ENCODE measurements at regions not wholly inside any gene's neighbourhood (a gene's known extent, or its start where the extent isn't known, plus 50 kb on each side); places are given as distances from the start of the nearest gene placed in this dataset.

DNA sequence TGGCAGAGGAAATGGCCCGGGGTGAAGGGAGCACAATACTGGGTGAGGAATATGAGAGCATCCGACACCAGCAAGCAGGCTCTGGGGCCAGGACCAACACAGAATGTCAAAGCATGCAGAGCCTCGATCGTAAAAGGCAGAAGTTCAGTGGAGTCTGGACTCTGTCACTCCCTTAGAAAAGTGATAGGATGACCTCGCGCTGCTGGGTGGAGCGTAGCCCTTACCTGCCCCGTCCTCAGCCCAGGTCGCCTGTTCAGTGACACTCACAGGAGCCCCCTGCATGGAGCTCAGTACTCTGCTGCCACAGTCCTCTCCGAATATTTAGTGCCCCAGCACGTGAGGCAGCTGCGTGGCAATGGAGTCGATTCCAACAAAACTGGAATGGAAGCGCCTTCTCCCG lies 236.7 kb upstream of the MYT1L start:
- Histone ChIP-seq H3K14ac (replicated peaks; ENCODE audit: low read depth, low read length) (no peak overlapping the region), H3K36me3 (ENCODE audit: control insufficient read depth, insufficient read depth, low read length) (no peaks in the 10 kb centered on the region), H3K4me2 (ENCODE audit: low read depth, low read length) (no peak overlapping the region), H4K8ac (ENCODE audit: low read depth in 2 of 2, low read length in 2 of 2) (no peak overlapping the region), H4K5ac (ENCODE audit: low read depth, low read length) (no peak overlapping the region), H3K79me1 (ENCODE audit: low read depth in 1 of 2, low read length in 2 of 2) (no peaks in the 10 kb centered on the region), H3K18ac (ENCODE audit: low read depth, low read length) (no peak overlapping the region), H2AK5ac (ENCODE audit: low read depth, low read length) (no peak overlapping the region), H3K27me3 (ENCODE audit: control insufficient read depth, insufficient read depth, low read length) (no peaks in the 10 kb centered on the region), H3K9me1 (ENCODE audit: insufficient read depth, low read length) (no peaks in the 10 kb centered on the region), H2BK5ac (ENCODE audit: low read depth, low read length, poor library complexity, severe bottlenecking) (no peak overlapping the region), H3K9me3 (ENCODE audit: control insufficient read depth, insufficient read depth, low read length) (peaks cover 66% of the 10 kb centered on the region), H2BK20ac (ENCODE audit: low read depth, low read length) (no peak overlapping the region), H2AK9ac (replicated peaks; ENCODE audit: low read depth, low read length, poor library complexity) (no peak overlapping the region), H4K20me1 (ENCODE audit: insufficient read depth, low read length) (no peaks in the 10 kb centered on the region), H2BK120ac (ENCODE audit: low read depth, low read length) (no peak overlapping the region), H3K56ac (ENCODE audit: extremely low read depth, insufficient read depth, low read length) (no peak overlapping the region), H4K91ac (ENCODE audit: insufficient read depth, low read depth, low read length) (no peak overlapping the region), H2AFZ (replicated peaks; ENCODE audit: low read length, poor library complexity) (no peak overlapping the region), H2BK15ac (ENCODE audit: low read depth, low read length) (no peak overlapping the region), H3K23ac (ENCODE audit: low read depth, low read length) (no peak overlapping the region), H3K4ac (ENCODE audit: low read depth, low read length) (no peak overlapping the region), H3K4me1 (ENCODE audit: control insufficient read depth, insufficient read depth, low read length) (no peaks in the 10 kb centered on the region), H3K27ac (ENCODE audit: insufficient read depth, low read length) (no peak overlapping the region), H3K9ac (ENCODE audit: low read depth, low read length) (no peak overlapping the region), H3K4me3 (ENCODE audit: insufficient read depth, low read depth, low read length) (no peak overlapping the region)
- DNase-seq (no peak), ATAC-seq (ENCODE audit: low read depth) (no peak)
- in situ Hi-C loops (cut with MboI; ENCODE audit: low sequenced_read_pairs) (no loop called here), intact Hi-C loops (cut with micrococcal nuclease) (no loop called here), dilution Hi-C loops (cut with HindIII; ENCODE audit: low sequenced_read_pairs, unreplicated experiment) (no loop called here)
- POLR2A ChIA-PET (ENCODE audit: unreplicated experiment): no interaction called here
- CTCF ChIA-PET: no interaction called here
- TF ChIP-seq CHD1 (IDR thresholded peaks at IDR 0.05; ENCODE audit: low read depth, low read length) (no peak), BHLHE40 (IDR thresholded peaks at IDR 0.05; ENCODE audit: low read depth, low read length) (no peak), RFX5 (IDR thresholded peaks at IDR 0.05; ENCODE audit: low read depth, low read length) (no peak), MAZ (IDR thresholded peaks at IDR 0.05; ENCODE audit: borderline replicate concordance, low read depth, low read length) (no peak), CTCF (conservative IDR thresholded peaks at IDR 0.05; ENCODE audit: low read depth, low read length) (no peak), MXI1 (IDR thresholded peaks at IDR 0.05; ENCODE audit: borderline replicate concordance, low read depth, low read length) (no peak), MAFK (IDR thresholded peaks at IDR 0.05; ENCODE audit: low read depth, low read length) (no peak), CEBPB (IDR thresholded peaks at IDR 0.05; ENCODE audit: low read depth, low read length) (no peak), SMC3 (IDR thresholded peaks at IDR 0.05; ENCODE audit: low read depth, low read length) (no peak), FOS (IDR thresholded peaks at IDR 0.05; ENCODE audit: low read depth, low read length) (no peak), NFE2L2 (IDR thresholded peaks at IDR 0.05; ENCODE audit: low read depth, low read length) (no peak), RCOR1 (IDR thresholded peaks at IDR 0.05; ENCODE audit: insufficient replicate concordance, low read length) (no peak), POLR2A (IDR thresholded peaks at IDR 0.05; ENCODE audit: low read depth, low read length) (no peak), RAD21 (IDR thresholded peaks at IDR 0.05; ENCODE audit: low read length) (no peak)
- TF ChIP-seq, protein P1, sequence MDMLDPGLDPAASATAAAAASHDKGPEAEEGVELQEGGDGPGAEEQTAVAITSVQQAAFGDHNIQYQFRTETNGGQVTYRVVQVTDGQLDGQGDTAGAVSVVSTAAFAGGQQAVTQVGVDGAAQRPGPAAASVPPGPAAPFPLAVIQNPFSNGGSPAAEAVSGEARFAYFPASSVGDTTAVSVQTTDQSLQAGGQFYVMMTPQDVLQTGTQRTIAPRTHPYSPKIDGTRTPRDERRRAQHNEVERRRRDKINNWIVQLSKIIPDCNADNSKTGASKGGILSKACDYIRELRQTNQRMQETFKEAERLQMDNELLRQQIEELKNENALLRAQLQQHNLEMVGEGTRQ (IDR thresholded peaks at IDR 0.05; ENCODE audit: low read depth, low read length): no peak
- 38% methylated on average over 4 of the region's 15 CpGs; no CpG with 5 or more reads in 1 of the 2 experiments for WGBS, 2 experiments (ENCODE audit: extremely low coverage in 2 of 2, insufficient read length in 1 of 2)
- BruUV-seq (replicated peaks): no TSS peak
